Heart right ventricle (tissue), 16 donors: ENCODE measurements at regions not wholly inside any gene's neighbourhood (a gene's known extent, or its start where the extent isn't known, plus 50 kb on each side); places are given as distances from the start of the nearest gene placed in this dataset.

Experiments used
- ATAC-seq, 8 donors: fragments of 200-7000 bp; cut with Tn5 transposase; one replicate each; pipeline ENCODE4 v1.9.1; 2020; ENCODE audit warnings: mild to moderate bottlenecking in 8 of 8, moderate library complexity in 8 of 8, moderate number of reproducible peaks in 1 of 8
- DNase-seq, 2 donors: peaks; one replicate each; pipeline ENCODE4 v3.0.0-alpha.2; 2020
- H3K27ac ChIP-seq, 10 donors: fragments of 200-600 bp; sonication (generic) in 2 of 10; one replicate each; pipeline versions ENCODE4 v1.5.0 to v1.8.0; 2020 to 2022; ENCODE audit warnings: mild to moderate bottlenecking in 3 of 10
- H3K27me3 ChIP-seq, 7 donors: fragments of 200-600 bp; one replicate each; pipeline ENCODE4 v1.8.0; 2021 to 2022; ENCODE audit warnings: mild to moderate bottlenecking in 2 of 7
- H3K36me3 ChIP-seq, 9 donors: fragments of 200-600 bp; sonication (generic) in 1 of 9; one replicate each; pipeline versions ENCODE4 v1.5.0 to v1.8.0; 2020 to 2022; ENCODE audit warnings: mild to moderate bottlenecking in 2 of 9
- H3K4me1 ChIP-seq, 9 donors: fragments of 200-600 bp; sonication (generic) in 1 of 9; one replicate each; pipeline versions ENCODE4 v1.5.0 to v1.8.0; 2020 to 2022; ENCODE audit warnings: mild to moderate bottlenecking in 4 of 9
- H3K4me3 ChIP-seq, 10 donors: fragments of 200-600 bp; sonication (generic) in 2 of 10; one replicate each; pipeline versions ENCODE4 v1.5.0 to v1.8.0; 2020 to 2022; ENCODE audit warnings: mild to moderate bottlenecking in 7 of 10, moderate library complexity in 2 of 10
- H3K9me3 ChIP-seq, 11 donors: fragments of 200-600 bp in 10 of 11; sonication (generic) in 2 of 11; one replicate each; pipeline versions ENCODE4 v1.5.0 to v1.8.0; 2013 to 2022; ENCODE audit warnings: mild to moderate bottlenecking in 2 of 11, control low read depth in 1 of 11, moderate library complexity in 1 of 11
- CTCF ChIP-seq, 9 donors: fragments of 200-600 bp; sonication (generic) in 2 of 9; IDR thresholded peaks; one replicate each; pipeline versions ENCODE4 v1.5.0 to v1.8.0; 2021 to 2022; ENCODE audit warnings: antibody characterized with exemption in 9 of 9, mild to moderate bottlenecking in 5 of 9, moderate library complexity in 1 of 9
- WGBS, 2 donors: extraction: QIAGEN DNeasy Blood & Tissue Kit; methylation state at CpG; one replicate each; pipeline ENCODE4 v1.1.7; 2013; ENCODE audit warnings: inconsistent platforms in 1 of 2; 5-methylcytosine and 5-hydroxymethylcytosine counted together
- intact Hi-C, 10 donors: fragments of 100-400 bp; cut with DNase I; formaldehyde crosslinking; loops; one replicate each; pipeline versions ENCODE4 v1.11.1 to v1.14.2; 2022
- donor health status: Arrhythmogenic right ventricular cardiomyopathy.
- donor health status: ischemic (EF 13 %, LVEDD 7.1; RV severe dilation, severe dysfunction).
- donor health status: healthy with polysubstance abuse.
- donor health status: DM: no; HTN: yes; CAD: no.
- donor health status: DM: no; HTN: no; CAD: no.
- donor health status: ischemic (EF 25% LVEDD 6.9; RV normal size, moderate dysfunction).
- donor health status: ischemic (EF 25% LVEDD 5.7; RV mildly dilated, moderate dysfunction).
- donor health status: healthy.
- donor health status: DM: yes; HTN: yes; CAD: no.
- donor health status: Ischemic cardiomyopathy.
- donor health status: ischemic (EF 35%, LVEDD 5.7; RV mildly dilated, moderate dysfunction).
- donor health status: nonischemic (EF 11% LVEDD 7.7; RV severe dilation, severe dysfunction).
- donor health status: DM: yes; HTN: yes; CAD: no.
- donor health status: PGD.
- donor health status: ischemic (EF 29% LVEDD 5.4; RV normal size, mild dysfunction).
- donor health status: nonischemic (EF 23%, LVEDD 6.1; RV moderate dilation, normal function).

GRCh38 chr6:106794129-106794528 lies 164.8 kb downstream of the QRSL1 start:
- Histone ChIP-seq H3K9me3 (no peaks in the 10 kb centered on the region), H3K4me3 (no peak overlapping the region), H3K4me1 (no peaks in the 10 kb centered on the region), H3K27me3 (peaks cover 0 to 13% (median 0%) of the 10 kb centered on the region in 7 donors), H3K27ac (no peak overlapping the region), H3K36me3 (no peaks in the 10 kb centered on the region)
- WGBS, 2 donors, result 86% methylated on average over 2 of the region's 2 CpGs
- no peak for TF ChIP-seq CTCF (IDR thresholded peaks at IDR 0.05)
- DNase-seq (no peak), ATAC-seq (no peak)
- intact Hi-C loops, result no loop called here

GRCh38 chr6:106792536-106793236 lies 163.3 kb downstream of the QRSL1 start:
- H3K4me1 ChIP-seq, result no peaks in the 10 kb centered on the region
- H3K9me3 ChIP-seq, result no peaks in the 10 kb centered on the region
- intact Hi-C loops, result no loop called here
- H3K27me3 ChIP-seq, result peaks cover 0 to 8% (median 3%) of the 10 kb centered on the region in 7 donors
- H3K36me3 ChIP-seq, result no peaks in the 10 kb centered on the region
- no peak for TF ChIP-seq CTCF (IDR thresholded peaks at IDR 0.05)
- no peak overlapping the region for H3K27ac ChIP-seq
- no peak overlapping the region for H3K4me3 ChIP-seq
- DNase-seq, result no peak
- 81 to 82% methylated on average over 7 of the region's 7 CpGs for WGBS, 2 donors
- ATAC-seq, result no peak

GRCh38 chr6:106790935-106791334 lies 161.6 kb downstream of the QRSL1 start:
- no peak for DNase-seq
- intact Hi-C loops, result no loop called here
- Histone ChIP-seq H3K36me3 (no peaks in the 10 kb centered on the region), H3K27ac (no peak overlapping the region), H3K27me3 (peaks cover 0 to 7% (median 5%) of the 10 kb centered on the region in 7 donors), H3K9me3 (no peaks in the 10 kb centered on the region), H3K4me1 (no peaks in the 10 kb centered on the region), H3K4me3 (no peak overlapping the region)
- 82 to 83% methylated on average over 8 of the region's 8 CpGs for WGBS, 2 donors
- ATAC-seq, result peak in 1 of 8 donors; percentile 27
- no peak for TF ChIP-seq CTCF (IDR thresholded peaks at IDR 0.05)

- no peak for DNase-seq
- intact Hi-C loops, result no loop called here
- Histone ChIP-seq H3K36me3 (no peaks in the 10 kb centered on the region), H3K4me1 (no peaks in the 10 kb centered on the region), H3K4me3 (no peak overlapping the region), H3K27ac (no peak overlapping the region), H3K9me3 (no peaks in the 10 kb centered on the region), H3K27me3 (peaks cover 0 to 7% (median 5%) of the 10 kb centered on the region in 7 donors)
- 89 to 90% methylated on average over 8 of the region's 8 CpGs for WGBS, 2 donors
- no peak for TF ChIP-seq CTCF (IDR thresholded peaks at IDR 0.05)
- no peak for ATAC-seq
Observed at GRCh38 chr6:106790149-106790770, 160.9 kb downstream of the QRSL1 start.
